Smooth muscle cell (in vitro differentiated cells): ENCODE measurements at regions not wholly inside any gene's neighbourhood (a gene's known extent, or its start where the extent isn't known, plus 50 kb on each side); places are given as distances from the start of the nearest gene placed in this dataset.

Experiments used
- DNase-seq: peaks from one replicate; lab custom pipeline; 2025; ENCODE audit not compliant: unreplicated experiment; lab: John Stamatoyannopoulos, UW
- H2AFZ ChIP-seq: fragments of 200-600 bp; sonication (generic); 2 replicates; pipeline ENCODE4 v1.6.0; 2016; ENCODE audit warnings: antibody characterized with exemption, low read depth, mild to moderate bottlenecking
- H3F3A ChIP-seq: fragments of 200-600 bp; sonication (generic); 2 replicates; pipeline ENCODE4 v1.6.0; 2017; ENCODE audit warnings: antibody characterized with exemption, low read depth
- H3K27ac ChIP-seq: fragments of 200-600 bp; sonication (generic); 2 replicates; pipeline ENCODE4 v1.5.1; 2016; ENCODE audit warnings: low read depth, mild to moderate bottlenecking
- H3K27me3 ChIP-seq: fragments of 200-600 bp; sonication (generic); 2 replicates; pipeline ENCODE4 v1.6.1; 2016; ENCODE audit warnings: low read depth, mild to moderate bottlenecking
- H3K36me3 ChIP-seq: fragments of 200-600 bp; sonication (generic); 2 replicates; pipeline ENCODE4 v1.5.1; 2016; ENCODE audit warnings: low read depth
- H3K4me1 ChIP-seq: fragments of 200-600 bp; sonication (generic); 2 replicates; pipeline ENCODE4 v1.5.1; 2016; ENCODE audit warnings: low read depth
- H3K4me2 ChIP-seq: fragments of 200-600 bp; sonication (generic); 2 replicates; pipeline ENCODE4 v1.6.0; 2016; ENCODE audit warnings: mild to moderate bottlenecking
- H3K4me3 ChIP-seq: fragments of 200-600 bp; sonication (generic); 2 replicates; pipeline ENCODE4 v1.5.1; 2016; ENCODE audit warnings: mild to moderate bottlenecking
- H3K79me2 ChIP-seq: fragments of 200-600 bp; sonication (generic); 2 replicates; pipeline ENCODE4 v1.6.0; 2016; ENCODE audit warnings: low read depth, mild to moderate bottlenecking
- H3K9ac ChIP-seq: fragments of 200-600 bp; sonication (generic); 2 replicates; pipeline ENCODE4 v1.6.0; 2016; ENCODE audit warnings: low read depth
- H3K9me3 ChIP-seq: fragments of 200-600 bp; sonication (generic); replicated peaks from 2 replicates; pipeline ENCODE4 v1.5.1; 2016; ENCODE audit warnings: low read depth
- H4K20me1 ChIP-seq: fragments of 200-600 bp; sonication (generic); 2 replicates; pipeline ENCODE4 v1.6.0; 2016; ENCODE audit warnings: low read depth
- WGBS: methylation state at CpG from one replicate; pipeline ENCODE4 v1.1.7; 2016; ENCODE audit warnings: low lambda C conversion rate; 5-methylcytosine and 5-hydroxymethylcytosine counted together
- TF ChIP-seq, protein P1 (sequence below): fragments of 200-600 bp; sonication (generic); IDR thresholded peaks from 2 replicates; pipeline ENCODE4 v1.5.1; 2017; ENCODE audit warnings: borderline replicate concordance, mild to moderate bottlenecking, antibody characterized with exemption; ENCODE audit not compliant: insufficient read depth, poor library complexity, severe bottlenecking

DNA sequence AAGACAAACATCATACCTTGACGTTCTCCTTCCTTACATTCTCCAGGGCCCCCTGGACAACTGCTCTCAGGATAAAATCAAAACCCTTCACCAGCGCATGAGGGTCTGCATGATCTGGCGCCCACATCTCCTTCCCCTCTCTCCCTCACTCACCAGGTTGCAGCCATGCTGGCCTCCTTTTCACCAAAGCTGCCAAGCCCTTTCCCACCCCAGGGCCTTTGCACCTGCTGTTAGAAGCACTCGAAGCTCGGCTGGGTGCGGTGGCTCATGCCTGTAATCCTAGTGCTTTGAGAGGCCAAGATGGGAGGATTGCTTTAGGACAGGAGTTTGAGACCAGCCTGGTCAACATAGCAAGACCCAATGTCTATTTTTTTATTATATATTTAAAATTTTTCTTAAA is 56.1 kb upstream of the NUP50 start:
- no peaks in the 10 kb centered on the region for H3K9me3 ChIP-seq
- DNase-seq = no peak
- no peaks in the 10 kb centered on the region for H4K20me1 ChIP-seq
- no peak overlapping the region for H3K4me3 ChIP-seq
- no peak overlapping the region for H3K27ac ChIP-seq
- WGBS = 91% methylated on average over 6 of the region's 6 CpGs
- H3K9ac ChIP-seq = no peak overlapping the region
- no peak overlapping the region for H3K4me2 ChIP-seq
- H3K27me3 ChIP-seq = no peaks in the 10 kb centered on the region
- H2AFZ ChIP-seq = no peak overlapping the region
- no peaks in the 10 kb centered on the region for H3K4me1 ChIP-seq
- TF ChIP-seq, protein P1, sequence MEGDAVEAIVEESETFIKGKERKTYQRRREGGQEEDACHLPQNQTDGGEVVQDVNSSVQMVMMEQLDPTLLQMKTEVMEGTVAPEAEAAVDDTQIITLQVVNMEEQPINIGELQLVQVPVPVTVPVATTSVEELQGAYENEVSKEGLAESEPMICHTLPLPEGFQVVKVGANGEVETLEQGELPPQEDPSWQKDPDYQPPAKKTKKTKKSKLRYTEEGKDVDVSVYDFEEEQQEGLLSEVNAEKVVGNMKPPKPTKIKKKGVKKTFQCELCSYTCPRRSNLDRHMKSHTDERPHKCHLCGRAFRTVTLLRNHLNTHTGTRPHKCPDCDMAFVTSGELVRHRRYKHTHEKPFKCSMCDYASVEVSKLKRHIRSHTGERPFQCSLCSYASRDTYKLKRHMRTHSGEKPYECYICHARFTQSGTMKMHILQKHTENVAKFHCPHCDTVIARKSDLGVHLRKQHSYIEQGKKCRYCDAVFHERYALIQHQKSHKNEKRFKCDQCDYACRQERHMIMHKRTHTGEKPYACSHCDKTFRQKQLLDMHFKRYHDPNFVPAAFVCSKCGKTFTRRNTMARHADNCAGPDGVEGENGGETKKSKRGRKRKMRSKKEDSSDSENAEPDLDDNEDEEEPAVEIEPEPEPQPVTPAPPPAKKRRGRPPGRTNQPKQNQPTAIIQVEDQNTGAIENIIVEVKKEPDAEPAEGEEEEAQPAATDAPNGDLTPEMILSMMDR = no peak
- H3K79me2 ChIP-seq = no peaks in the 10 kb centered on the region
- H3K36me3 ChIP-seq = no peaks in the 10 kb centered on the region
- no peaks in the 10 kb centered on the region for H3F3A ChIP-seq

DNA sequence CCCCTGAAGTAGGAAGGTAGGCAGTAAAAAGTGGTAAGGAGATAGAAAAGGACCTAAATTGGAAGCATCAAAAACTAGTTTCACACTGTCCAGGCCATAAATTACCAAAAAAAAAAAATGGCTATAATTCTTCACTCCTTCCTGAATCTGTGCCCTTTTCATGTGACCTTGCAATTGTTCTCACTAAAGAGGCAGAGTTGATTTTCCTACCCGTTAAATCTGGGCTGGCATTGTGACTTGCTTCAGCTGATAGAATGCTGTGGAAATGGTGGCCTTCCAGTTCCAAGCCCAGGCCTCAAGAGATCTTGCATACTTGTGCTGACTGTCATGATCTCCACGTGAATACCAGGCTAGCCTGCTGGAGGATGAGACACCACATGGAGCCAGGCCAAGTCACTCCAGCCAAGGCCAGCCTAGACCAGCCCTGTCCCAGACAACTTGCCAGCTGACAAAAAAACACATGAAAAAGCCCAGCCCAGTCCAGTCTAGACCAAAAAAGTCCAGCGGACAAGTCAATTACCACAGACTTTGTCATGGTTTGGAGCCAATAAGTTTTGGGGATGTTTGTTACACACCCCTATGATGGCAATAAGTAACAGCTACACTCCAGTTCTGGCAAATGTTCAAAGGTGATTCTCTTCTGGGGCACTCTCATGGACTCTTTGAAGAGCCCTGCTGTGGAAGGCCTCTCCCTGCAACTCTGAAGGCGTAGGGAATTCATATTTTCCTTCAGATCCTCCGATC is 51.4 kb upstream of the NUP50 start:
- Histone ChIP-seq H2AFZ (no peak overlapping the region), H3K27ac (no peak overlapping the region), H3K4me2 (no peak overlapping the region), H4K20me1 (no peaks in the 10 kb centered on the region), H3F3A (no peaks in the 10 kb centered on the region), H3K4me1 (no peaks in the 10 kb centered on the region), H3K79me2 (no peaks in the 10 kb centered on the region), H3K27me3 (no peaks in the 10 kb centered on the region), H3K9ac (no peak overlapping the region), H3K36me3 (no peaks in the 10 kb centered on the region), H3K4me3 (no peak overlapping the region), H3K9me3 (no peaks in the 10 kb centered on the region)
- no peak for DNase-seq
- 86% methylated on average over 5 of the region's 5 CpGs for WGBS
- TF ChIP-seq, protein P1 = no peak
